B cell (primary cell): ENCODE measurements at regions not wholly inside any gene's neighbourhood (a gene's known extent, or its start where the extent isn't known, plus 50 kb on each side); places are given as distances from the start of the nearest gene placed in this dataset.

ENCODE experiments used
- CTCF ChIP-seq: fragments of 200-600 bp; IDR thresholded peaks from one replicate; pipeline ENCODE4 v1.8.0; 2022; ENCODE audit warnings: antibody characterized with exemption, mild to moderate bottlenecking
- EZH2 ChIP-seq: IDR thresholded peaks from 2 replicates; pipeline ENCODE4 v1.6.1; 2012; ENCODE audit warnings: borderline replicate concordance, low read depth, mild to moderate bottlenecking, moderate library complexity, low read length; ENCODE audit not compliant: insufficient read depth, poor library complexity, severe bottlenecking

DNA sequence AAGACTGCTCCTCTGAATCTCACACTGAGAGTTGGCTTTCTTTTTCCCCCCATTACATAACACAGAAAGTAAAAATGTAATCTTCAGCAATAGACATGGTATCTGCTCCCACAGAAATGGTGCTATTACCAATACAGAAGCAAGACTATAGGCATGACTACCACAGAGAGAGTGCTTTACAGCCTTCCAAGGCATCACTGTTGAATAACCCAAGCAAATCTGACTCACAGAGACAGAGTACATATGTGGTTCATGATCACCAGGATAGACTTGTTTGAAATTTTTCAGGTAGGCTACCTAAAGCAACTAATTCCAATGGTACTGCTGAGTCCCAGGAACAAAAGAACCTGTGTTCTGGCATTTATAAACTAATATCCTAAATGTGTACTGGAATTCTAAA, 1373.4 kb upstream of the C9orf72 start:
- TF ChIP-seq CTCF (no peak), EZH2 (no peak)
